Skeletal muscle satellite cell (primary cell): ENCODE measurements at regions not wholly inside any gene's neighbourhood (a gene's known extent, or its start where the extent isn't known, plus 50 kb on each side); places are given as distances from the start of the nearest gene placed in this dataset.

Experiments
- H3K27me3 ChIP-seq: 2 replicates; pipeline ENCODE4 v1.7.0; 2013; ENCODE audit warnings: low read length; ENCODE audit not compliant: control insufficient read depth, insufficient read depth
- H3K36me3 ChIP-seq: 2 replicates; pipeline ENCODE4 v1.7.0; 2013; ENCODE audit warnings: mild to moderate bottlenecking, control low read depth, low read length; ENCODE audit not compliant: insufficient read depth
- H3K4me1 ChIP-seq: 2 replicates; pipeline ENCODE4 v1.7.0; 2013; ENCODE audit warnings: low read length; ENCODE audit not compliant: control insufficient read depth, insufficient read depth
- H3K4me2 ChIP-seq: 2 replicates; pipeline ENCODE4 v1.7.0; 2013; ENCODE audit warnings: mild to moderate bottlenecking, low read length
- H3K4me3 ChIP-seq: 2 replicates; pipeline ENCODE4 v1.7.0; 2013; ENCODE audit warnings: low read length
- H3K9ac ChIP-seq: 2 replicates; pipeline ENCODE4 v1.7.0; 2013; ENCODE audit warnings: mild to moderate bottlenecking, low read depth, low read length, moderate library complexity
- H3K9me3 ChIP-seq: replicated peaks from 2 replicates; pipeline ENCODE4 v1.7.0; 2013; ENCODE audit warnings: mild to moderate bottlenecking, control low read depth, low read length

DNA sequence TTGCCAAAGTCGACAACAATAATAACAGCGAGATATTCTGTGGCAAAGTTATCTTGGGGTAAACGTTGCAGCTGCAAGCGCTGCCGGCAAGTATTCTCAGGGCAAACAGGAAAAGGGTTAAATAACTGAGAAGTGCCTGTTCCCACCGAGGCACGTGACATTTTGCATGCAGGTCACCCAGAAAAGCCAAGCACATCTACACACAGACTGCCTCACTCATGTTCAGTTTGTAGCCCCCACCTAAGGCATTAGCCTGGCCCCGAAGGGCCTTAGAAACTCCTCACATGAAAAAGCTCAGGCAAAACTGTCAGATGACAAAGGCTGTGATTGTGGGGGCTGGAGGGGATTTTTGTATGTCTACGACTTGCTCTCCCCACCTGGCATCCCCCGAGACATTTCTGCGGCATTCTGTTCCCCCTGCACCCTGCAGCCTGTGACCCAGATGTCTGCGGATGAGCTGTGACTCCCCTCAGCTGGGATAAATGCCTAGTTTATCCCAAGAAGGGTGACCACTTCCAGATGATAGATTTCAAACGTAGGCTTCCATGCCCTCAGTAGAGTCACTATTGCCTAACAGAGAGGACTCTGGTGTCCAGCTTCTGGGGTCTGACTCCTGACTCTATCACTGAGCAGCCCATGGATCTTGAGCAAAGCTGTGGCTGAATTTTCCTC lies 215.2 kb upstream of the SIX2 start:
- Histone ChIP-seq H3K36me3 (no peaks in the 10 kb centered on the region), H3K9me3 (no peaks in the 10 kb centered on the region), H3K9ac (no peak overlapping the region), H3K4me3 (no peak overlapping the region), H3K27me3 (no peaks in the 10 kb centered on the region), H3K4me2 (no peak overlapping the region), H3K4me1 (peaks cover 11% of the 10 kb centered on the region)

DNA sequence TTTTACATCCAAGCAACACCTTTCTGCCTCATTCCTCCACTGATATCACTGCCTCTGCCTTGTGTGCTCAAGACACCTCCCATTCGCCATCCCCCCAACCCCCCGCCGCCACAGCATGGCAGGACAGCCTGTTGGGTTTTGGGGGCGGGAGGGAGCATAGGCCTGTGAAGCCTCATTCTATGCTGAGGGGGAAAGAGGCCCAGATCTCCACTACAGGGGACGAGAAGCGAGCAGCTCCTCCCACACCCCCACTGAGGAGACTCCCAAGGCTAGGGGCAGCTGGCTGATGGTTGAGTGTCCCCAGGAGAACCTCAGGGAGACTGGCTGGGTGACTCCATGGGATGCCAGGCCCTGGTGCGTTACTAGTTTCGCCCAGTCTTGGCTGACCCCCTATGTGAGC lies 214.3 kb upstream of the SIX2 start:
- H3K9ac ChIP-seq = no peak overlapping the region
- no peaks in the 10 kb centered on the region for H3K36me3 ChIP-seq
- H3K4me2 ChIP-seq = no peak overlapping the region
- H3K4me3 ChIP-seq = no peak overlapping the region
- no peaks in the 10 kb centered on the region for H3K9me3 ChIP-seq
- H3K4me1 ChIP-seq = peaks cover 11% of the 10 kb centered on the region
- H3K27me3 ChIP-seq = no peaks in the 10 kb centered on the region

DNA sequence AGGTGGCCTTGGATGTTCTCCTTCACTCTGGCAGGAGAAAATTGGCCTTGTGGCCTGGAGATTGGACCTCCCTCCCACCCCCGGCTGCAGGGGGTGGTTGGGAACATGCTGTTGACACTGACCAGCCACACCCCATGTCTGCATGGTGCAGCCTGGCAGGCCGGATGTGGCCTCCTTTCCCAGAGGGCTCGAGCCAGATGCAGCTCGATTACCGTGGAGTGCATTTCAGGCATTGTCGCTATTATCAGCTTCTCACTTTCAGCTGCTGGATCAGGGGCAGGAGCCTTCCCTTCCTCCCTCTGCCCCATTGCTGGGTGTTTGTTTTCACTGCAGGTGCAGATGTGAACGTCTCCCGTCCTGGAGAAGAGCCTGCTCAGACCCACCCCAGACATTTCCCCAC lies 211.0 kb upstream of the SIX2 start:
- Histone ChIP-seq H3K9me3 (no peaks in the 10 kb centered on the region), H3K36me3 (no peaks in the 10 kb centered on the region), H3K4me2 (peak overlapping the region; percentile 59), H3K9ac (peak overlapping the region; percentile 2), H3K4me3 (peak overlapping the region; percentile 15), H3K27me3 (no peaks in the 10 kb centered on the region), H3K4me1 (peaks cover 11% of the 10 kb centered on the region)

DNA sequence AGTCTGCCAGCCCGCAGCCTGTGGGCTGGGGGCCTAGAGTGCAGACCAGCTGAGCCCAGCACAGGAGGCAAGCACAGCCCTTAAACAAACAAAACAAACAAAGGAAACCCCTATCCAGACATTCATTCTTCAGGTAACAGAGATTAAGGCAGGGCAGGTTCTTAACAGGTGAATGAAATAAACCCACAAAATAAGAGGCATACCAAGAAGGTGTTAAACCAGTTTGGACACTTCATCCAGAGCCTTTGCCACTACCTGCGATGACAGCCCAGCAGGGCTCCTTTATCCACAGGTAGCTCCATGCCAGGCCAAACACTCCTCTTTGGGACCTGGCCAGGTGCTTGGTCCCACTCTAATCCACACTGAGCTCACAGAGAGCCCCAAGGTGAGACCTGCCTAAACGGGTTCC lies 209.7 kb upstream of the SIX2 start:
- Histone ChIP-seq H3K9me3 (no peaks in the 10 kb centered on the region), H3K9ac (no peak overlapping the region), H3K4me2 (no peak overlapping the region), H3K4me1 (peaks cover 11% of the 10 kb centered on the region), H3K36me3 (no peaks in the 10 kb centered on the region), H3K4me3 (no peak overlapping the region), H3K27me3 (no peaks in the 10 kb centered on the region)

DNA sequence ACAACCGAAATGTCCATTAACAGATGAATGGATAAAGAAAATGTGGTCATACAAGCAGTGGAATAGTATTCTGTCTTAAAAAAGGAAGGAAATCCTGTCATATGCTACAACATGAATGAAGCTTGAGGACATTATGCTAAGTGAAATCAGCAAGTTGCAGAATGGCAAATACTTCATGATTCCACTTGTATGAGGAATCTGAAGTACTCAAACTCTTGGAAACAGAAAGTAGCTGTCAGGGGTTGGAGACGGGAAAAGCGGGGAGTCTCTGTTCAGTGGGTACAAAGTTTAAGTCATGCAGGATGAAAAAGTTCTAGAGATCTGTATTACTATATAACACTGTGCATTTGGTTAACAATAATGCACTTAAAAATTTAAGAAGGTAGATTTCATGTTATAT lies 209.0 kb upstream of the SIX2 start:
- no peak overlapping the region for H3K4me2 ChIP-seq
- no peak overlapping the region for H3K4me3 ChIP-seq
- H3K36me3 ChIP-seq = no peaks in the 10 kb centered on the region
- H3K9ac ChIP-seq = no peak overlapping the region
- H3K4me1 ChIP-seq = peaks cover 11% of the 10 kb centered on the region
- no peaks in the 10 kb centered on the region for H3K9me3 ChIP-seq
- H3K27me3 ChIP-seq = no peaks in the 10 kb centered on the region

DNA sequence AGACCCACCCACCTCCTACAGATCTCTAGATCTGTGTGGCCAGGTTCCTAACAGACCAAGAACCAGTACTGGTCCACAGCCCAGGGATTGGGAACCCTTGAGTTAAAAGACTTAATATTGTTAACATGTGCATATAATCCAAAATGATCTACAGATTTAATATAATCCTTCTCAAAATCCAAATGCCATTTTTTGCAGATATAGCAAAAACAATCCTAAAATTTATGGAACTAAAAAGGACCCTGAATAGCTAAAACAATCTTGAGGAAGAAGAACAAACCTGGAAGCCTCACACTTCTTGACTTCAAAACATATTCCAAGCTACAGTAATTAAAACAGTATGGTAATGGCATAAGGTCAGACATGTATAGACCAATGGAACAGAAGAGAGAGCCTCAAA lies 206.9 kb upstream of the SIX2 start:
- peaks cover 11% of the 10 kb centered on the region for H3K4me1 ChIP-seq
- H3K4me2 ChIP-seq = no peak overlapping the region
- H3K4me3 ChIP-seq = no peak overlapping the region
- no peaks in the 10 kb centered on the region for H3K27me3 ChIP-seq
- no peak overlapping the region for H3K9ac ChIP-seq
- H3K9me3 ChIP-seq = no peaks in the 10 kb centered on the region
- no peaks in the 10 kb centered on the region for H3K36me3 ChIP-seq

DNA sequence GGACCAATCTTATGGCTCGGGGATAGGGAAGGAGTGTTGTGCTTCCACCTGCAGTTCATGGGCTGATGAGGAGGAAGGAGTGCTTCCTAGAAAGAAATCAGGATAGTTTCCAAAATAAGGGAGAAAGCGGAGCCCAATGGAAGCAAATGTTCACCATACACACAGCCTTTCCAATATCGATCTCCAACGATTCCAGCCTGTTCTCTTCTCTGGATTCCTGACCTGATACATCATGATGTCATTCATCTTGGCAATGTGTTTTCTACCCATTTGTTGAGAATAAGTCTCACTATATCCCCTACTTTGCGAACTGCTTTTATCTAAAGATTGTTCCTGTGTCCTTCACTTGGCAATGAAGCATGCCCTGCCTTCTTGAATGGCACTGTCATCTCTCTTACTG lies 205.3 kb upstream of the SIX2 start:
- H3K9me3 ChIP-seq = no peaks in the 10 kb centered on the region
- no peaks in the 10 kb centered on the region for H3K27me3 ChIP-seq
- no peaks in the 10 kb centered on the region for H3K36me3 ChIP-seq
- H3K9ac ChIP-seq = no peak overlapping the region
- no peak overlapping the region for H3K4me3 ChIP-seq
- H3K4me2 ChIP-seq = no peak overlapping the region
- no peaks in the 10 kb centered on the region for H3K4me1 ChIP-seq

DNA sequence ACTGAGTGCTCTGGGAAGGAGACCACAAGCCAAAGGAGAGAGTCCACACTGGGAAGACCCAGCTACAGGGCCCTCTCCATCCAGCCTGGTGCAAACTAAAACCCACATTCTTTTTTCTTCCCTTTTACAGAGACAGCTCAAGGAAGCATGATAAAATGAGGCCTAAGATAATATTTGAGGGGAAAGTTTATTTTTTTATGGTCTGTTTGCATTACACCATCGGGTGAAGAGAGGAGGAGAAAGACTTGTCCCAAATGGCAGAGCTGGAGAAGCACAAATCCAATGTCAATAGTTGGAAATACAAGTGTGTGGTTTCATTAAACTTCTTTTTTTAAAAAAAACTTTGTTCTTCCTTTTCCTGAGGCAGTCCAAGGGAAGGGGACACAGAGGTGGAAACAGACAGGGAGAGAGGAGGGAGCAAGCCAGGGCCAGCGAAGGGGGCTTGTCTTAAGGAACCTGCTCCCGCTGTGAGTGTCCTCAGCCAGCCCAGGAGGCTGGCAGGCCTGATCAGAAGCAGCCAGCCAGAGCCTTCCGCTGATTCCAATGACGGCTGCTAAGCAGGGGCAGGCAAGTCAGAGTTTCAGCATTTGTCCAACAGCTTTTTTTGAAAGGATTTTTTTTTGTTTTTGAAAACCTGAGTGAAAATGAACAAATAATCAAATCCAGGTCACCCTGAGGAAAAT lies 203.8 kb upstream of the SIX2 start:
- H3K4me3 ChIP-seq = no peak overlapping the region

DNA sequence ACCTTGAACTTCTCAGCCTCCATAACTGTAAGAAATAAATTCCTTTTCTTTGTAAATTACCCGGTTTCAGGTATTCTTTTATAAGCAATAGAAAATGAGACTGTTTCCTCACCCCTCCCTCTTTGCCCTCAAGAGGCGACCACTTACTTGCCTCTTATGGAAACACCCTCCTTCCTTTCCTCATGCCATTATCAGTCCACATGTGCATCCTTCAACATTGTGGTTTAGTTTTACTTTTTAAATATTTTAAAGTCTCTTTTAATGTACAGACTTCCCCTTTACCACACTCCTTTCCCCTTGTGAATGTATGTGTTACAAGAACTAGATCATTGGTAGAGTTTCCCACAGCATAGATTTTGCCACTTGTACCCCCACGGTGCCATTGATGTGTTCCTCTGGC lies 202.4 kb upstream of the SIX2 start:
- Histone ChIP-seq H3K4me2 (no peak overlapping the region), H3K4me1 (no peaks in the 10 kb centered on the region), H3K9me3 (no peaks in the 10 kb centered on the region), H3K4me3 (no peak overlapping the region), H3K36me3 (no peaks in the 10 kb centered on the region), H3K9ac (no peak overlapping the region), H3K27me3 (no peaks in the 10 kb centered on the region)

More for the DNA sequence above, 203.8 kb upstream of the SIX2 start:
- Histone ChIP-seq H3K9me3 (no peaks in the 10 kb centered on the region), H3K36me3 (no peaks in the 10 kb centered on the region), H3K9ac (no peak overlapping the region), H3K4me2 (no peak overlapping the region), H3K27me3 (no peaks in the 10 kb centered on the region), H3K4me1 (no peaks in the 10 kb centered on the region)

DNA sequence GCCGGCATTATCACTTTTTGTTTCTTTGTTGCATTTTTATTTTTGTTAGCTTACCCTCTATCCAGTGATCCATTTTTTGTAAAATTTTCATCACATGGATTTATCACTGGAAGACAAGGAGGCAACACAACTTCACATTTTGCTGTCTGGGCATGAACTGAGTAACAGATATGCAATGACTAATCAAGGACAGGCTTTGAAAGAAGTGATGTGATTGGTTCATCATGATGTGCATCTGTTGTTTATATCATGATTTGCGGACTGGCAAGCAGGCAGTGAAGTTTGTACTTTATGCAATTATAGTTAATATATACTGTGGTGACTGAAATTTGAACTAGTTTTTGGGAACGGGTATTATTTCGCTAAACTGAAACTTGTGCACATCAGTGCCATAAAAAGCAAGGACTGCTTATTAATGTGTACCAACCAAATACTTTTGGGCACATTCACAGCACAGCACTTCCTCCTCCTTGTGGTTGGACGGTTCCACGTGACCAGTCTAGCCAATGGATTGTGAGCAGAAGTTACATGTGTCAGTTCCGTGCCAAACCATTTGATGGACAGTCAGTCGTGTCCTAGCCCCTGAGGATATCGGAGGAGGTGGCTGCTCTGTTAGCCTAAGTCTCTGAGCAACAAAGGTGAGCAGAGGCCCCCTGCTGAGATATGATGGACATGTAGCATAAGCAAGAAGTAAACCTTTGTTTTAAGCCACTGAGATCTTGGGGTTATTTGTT lies 201.4 kb upstream of the SIX2 start:
- Histone ChIP-seq H3K9ac (no peak overlapping the region), H3K4me3 (no peak overlapping the region), H3K27me3 (no peaks in the 10 kb centered on the region), H3K36me3 (no peaks in the 10 kb centered on the region), H3K9me3 (no peaks in the 10 kb centered on the region), H3K4me2 (peak overlapping the region; percentile 22), H3K4me1 (no peaks in the 10 kb centered on the region)

DNA sequence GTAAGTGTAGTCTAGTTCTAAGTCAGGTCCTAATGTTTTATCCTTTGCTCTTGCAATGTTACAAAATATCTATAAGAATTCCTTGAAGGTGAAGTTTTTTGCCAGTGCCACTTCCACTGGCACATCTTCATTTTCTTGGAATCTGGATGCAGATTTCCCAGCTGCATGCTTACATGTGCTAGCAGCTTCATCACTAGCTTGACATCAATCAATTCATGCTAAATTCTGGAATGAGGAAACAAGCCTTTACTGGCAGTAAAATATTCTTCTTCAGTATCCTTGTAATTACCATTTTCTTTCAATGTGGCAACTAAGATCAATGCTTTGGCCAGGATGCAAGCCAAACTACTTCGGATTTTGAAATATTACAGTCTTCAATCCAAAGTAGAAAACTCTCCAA lies 200.6 kb upstream of the SIX2 start:
- Histone ChIP-seq H3K4me3 (no peak overlapping the region), H3K9me3 (no peaks in the 10 kb centered on the region)

More for the DNA sequence above, 200.6 kb upstream of the SIX2 start:
- Histone ChIP-seq H3K4me1 (no peaks in the 10 kb centered on the region), H3K4me2 (no peak overlapping the region), H3K36me3 (no peaks in the 10 kb centered on the region), H3K27me3 (no peaks in the 10 kb centered on the region), H3K9ac (no peak overlapping the region)
